Activated T-helper 1 cell treated with anti-CD3 and anti-CD28 coated beads, Interleukin-2, amount 50 U/mL, for 16 hours (primary cell): ENCODE measurements at regions not wholly inside any gene's neighbourhood (a gene's known extent, or its start where the extent isn't known, plus 50 kb on each side); places are given as distances from the start of the nearest gene placed in this dataset.
"Not testable (repeated sequence)": the region's sequence is repeated elsewhere in the genome, so short reads cannot be mapped to it uniquely, and the experiment has no call there.

ENCODE experiments used
- DNase-seq, 2 donors: peaks; one replicate each; pipeline ENCODE4 v3.0.0-alpha.2; 2020; ENCODE audit warnings: low read depth in 1 of 2, low spot score in 1 of 2

DNA sequence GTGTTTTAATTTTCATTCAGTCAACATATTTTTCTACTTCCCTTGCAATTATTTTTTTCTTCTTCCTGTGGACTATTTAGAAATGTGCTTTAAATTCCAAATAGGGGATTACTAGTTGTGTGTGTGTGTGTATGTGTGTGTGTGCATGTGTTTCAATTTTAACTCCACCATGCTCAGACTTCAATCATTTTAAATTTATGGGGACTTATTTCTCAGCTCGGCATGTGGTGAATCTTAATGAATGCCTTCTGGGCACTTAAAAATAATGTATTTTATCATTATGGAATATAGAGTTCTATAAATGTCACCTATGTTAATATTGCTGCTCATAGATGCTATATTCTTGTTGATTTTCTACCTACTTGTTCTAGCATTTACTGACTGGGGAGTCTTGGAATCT, 465.6 kb upstream of the PRKX start:
- DNase-seq, result no peak

DNA sequence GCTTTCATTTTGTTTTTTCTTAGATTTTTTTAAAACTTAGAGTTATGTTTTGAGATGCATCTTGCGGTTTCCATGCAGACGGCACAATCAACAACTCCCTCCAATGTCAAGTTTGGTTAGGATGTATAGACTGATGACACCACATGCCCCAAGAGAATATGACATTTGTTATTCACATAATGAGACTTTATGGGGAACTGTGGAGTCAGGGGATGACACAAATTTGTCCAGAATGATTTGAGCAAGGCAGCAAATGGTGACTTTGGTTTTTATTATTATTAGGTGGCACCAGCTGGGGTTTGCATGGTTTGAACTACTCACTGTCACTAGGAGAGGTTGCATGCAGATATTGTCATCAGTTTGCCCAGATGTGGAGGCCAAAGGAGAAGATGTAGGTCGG, 461.8 kb upstream of the PRKX start:
- no peak for DNase-seq

DNA sequence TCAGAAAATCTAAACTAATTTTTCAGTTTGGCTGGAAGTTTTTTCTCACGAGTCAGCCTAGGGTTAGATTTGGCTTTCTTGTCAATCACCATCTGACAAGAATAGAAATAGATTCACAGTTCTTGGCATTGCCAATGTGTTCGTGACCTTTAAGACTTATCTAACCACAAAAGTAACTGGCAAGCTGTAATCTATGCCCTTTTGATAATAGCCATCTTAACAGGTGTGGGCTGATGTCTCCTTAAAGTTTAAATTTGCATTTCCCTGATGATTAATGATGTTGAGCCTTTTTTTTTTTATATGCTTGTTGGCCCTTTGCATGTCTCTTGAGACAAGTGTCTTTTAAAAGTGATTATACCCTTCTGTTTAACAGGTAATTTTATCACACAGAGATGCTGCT, 460.3 kb upstream of the PRKX start:
- DNase-seq, result no peak

DNA sequence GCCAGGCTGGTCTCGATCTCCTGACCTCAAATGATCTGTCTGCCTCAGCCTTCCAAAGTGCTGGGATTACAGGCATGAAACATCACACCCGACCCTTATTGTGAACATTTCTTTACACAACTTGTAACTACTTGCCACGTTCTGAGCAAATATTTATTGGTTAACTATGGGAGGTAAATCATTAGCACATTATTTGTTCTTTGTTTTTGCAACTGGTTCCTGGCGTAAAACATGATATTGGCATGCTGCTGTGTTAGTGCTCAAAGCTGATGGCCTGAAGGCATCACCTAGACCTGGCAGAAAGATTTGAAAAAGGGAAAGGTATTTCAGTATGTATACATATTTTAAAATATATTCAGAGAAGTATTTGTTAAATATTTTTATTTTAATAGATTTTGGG, 438.3 kb upstream of the PRKX start:
- DNase-seq, result no peak

DNA sequence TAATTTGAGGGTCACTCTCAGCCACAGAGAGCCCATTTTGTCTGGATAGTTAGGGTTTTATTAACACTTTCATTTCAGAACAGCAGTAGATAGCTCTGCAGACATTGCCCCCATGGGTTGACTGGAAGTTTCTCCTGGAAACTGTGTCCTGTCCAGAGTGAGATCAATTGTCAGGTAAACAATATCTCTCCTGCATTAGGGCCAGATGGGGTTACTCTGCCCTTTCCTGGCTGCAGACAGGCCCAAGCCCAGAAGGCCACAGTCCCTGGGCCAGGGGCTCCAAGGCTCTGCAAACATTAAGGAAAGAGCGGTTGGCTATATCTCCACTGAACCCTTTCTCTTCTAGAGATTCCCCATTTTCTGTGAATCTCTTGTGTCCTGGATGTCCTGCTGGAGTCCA, 436.8 kb upstream of the PRKX start:
- DNase-seq, result no peak

DNA sequence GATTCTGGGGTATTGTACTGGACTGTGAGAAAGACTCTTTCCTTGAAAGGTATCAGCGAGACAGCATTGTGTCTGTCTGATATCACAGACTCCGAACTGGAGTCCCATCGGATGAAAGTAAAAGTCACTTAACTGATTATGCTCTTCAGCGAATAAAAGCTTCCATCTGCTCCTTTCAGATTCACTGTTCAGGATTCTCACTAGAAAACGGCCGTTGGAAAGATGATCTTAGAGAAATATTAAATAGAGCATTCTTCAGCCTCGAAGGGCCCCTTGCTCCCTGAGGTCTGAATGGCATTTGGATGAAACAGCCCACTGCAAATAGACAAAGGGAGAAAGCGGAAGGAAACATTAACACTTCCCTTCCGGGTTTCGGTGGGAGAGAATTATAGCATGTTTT, 416.2 kb upstream of the PRKX start:
- no peak for DNase-seq

DNA sequence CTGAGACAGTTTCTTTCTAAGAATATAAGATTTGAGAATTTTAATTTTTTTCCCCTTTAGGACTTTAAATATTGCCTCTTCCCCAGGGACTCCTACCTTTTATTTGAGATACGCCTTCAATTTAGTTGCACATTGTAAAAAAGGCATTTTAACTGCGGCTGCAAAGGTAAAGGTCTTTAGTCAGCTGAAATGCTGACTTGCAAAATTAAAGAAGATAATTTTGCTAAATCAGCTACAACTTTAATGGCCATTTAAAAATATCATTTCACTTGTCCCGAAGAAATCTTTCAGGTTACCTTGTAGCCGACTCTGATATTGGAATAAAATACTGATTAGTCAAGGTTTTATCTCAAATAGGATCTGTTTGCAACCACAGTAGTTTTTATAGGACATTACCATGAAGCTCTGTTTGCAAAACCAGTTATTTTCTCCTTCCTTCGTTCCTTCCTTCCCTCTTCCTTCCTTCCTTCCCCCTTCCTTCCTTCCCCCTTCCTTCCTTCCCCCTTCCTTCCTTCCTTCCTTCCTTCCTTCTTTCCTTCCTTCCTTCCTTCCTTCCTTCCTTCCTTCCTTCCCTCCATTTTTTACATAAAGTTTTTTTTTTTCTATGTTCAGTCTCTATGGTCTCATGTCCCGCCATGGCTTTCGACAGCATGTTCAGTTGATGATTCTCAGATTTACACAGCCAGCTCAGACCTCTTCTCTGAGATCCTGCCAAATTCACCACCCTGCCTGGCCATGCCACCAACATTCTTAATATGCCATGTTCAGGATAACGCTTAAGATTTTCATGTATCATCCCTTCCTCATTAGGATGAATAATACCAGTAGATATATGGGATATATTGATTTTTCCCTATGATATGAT, 405.4 kb upstream of the PRKX start:
- DNase-seq, result no peak

DNA sequence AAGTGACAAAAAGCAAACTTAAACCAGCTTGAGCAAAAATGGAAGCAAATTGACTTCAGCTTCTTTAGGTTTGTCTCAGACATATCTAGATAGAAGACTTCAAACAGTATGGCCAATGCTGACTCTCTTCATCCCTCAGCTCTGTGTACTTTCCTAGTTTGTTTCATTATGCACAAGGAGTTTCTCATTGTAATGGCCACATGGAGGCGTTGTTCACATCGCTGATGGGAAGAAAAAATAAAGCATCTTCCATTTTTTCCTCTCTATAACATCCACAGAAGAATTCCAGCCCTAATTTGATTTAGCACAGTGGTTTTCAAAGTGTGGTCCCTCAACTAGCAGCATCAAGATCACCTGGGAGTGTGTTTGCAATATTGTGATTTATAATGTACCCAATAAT, 397.5 kb upstream of the PRKX start:
- DNase-seq, result no peak

DNA sequence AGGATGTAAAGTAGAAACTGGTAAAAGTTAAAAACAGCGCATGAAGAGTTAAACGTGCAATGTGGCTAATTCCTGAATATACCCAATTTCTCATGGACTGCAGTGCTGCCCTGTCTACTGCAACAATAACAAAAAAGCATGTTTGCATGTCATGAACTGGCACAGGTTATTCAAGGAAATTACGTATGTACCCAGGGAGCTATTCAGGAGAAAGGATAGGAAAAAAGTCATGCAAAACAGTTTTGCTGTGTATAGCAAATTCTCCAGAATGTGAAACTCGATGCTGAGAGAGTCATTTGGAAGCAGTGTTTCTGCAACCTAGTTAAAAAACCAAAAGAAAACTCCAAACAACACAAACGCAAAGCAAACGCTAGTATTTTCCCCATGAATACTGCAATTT, 381.5 kb upstream of the PRKX start:
- no peak for DNase-seq

DNA sequence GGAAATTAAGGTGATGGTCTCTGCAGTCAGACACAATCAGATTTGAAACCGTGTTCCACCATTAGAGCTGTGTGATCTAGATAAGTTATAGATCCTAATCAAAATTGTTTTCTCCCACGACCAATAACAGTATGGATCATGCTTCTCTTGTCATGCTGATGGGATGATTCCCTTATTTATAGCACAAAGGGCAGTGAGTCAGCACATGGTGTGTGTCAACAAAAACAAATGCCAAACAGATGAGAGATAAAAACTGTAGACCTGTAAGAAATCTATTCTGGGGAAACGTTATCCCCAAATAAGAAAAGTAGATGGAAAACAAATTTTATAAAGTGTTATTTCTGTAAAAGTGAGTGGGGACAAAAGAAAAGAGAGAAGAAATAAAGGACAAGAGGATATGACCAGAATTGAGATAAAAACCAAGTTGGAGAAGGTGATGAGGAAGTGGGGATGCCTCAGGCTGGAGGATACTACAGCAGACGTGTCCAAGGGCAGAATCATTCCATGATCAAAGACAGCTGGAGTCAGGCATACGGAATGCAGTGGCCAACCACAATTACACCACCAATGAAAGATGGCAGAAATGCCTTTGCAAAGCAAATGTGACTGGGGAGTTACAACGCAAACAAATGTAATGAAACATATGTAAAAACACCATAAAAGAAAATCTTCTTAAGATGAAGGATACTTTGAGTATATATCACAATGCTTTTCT, 377.8 kb upstream of the PRKX start:
- DNase-seq, result no peak

DNA sequence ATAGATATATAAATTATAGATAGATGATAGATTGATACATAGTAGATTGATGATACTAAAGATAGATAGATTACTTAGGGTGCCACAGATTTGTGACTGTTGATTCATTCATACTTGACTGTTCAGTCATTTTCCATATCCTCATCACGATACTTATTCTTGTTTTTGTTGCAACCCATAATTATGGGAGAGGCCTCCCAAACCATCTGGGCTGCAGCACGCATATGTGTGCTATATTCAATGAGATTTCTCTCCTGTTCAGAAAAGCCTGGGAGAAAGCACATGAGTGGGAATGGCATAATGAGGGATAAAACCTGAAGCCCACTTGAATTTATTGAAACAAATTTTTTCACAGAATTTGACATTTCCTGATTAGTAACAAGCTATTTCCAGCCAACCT, 346.4 kb upstream of the PRKX start:
- DNase-seq, result no peak

DNA sequence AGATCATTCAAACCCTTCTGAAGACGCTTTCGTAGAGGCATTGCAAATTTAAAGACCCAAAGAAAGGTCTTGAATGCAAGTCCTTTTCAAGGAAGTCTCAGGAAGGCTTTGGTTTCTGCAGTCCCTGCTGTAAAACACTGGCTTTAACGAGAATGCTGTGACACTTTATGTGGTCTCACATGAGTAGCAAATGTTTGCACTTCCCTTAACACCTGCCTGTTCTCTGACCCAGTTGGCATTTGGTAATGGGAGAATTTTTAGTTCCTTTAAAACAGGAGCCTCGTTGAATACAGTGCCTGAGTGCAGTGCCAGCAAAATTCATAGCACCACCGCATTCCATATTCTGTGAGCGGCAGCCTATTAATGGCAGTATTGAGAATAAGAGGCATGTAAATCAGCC, 330.5 kb upstream of the PRKX start:
- DNase-seq, result no peak

DNA sequence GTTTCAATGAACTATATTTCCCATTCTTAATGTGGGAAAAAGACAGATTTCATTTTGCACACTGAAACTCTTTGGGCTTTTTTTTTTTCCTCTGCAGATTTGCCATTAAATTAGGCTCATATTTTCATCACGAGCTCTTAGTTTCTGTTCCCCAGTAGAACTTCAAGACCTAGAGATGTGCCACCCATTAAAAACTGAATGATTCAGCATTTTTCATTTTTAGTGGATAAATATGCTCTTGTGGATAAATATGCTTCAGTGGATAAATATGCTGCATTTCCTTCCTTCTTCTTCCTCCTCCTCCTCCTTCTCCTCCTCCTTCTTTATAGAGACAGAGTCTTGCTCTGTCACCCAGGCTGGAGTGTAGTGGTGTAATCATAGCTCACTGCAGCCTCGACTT, 322.4 kb upstream of the PRKX start:
- no peak for DNase-seq

DNA sequence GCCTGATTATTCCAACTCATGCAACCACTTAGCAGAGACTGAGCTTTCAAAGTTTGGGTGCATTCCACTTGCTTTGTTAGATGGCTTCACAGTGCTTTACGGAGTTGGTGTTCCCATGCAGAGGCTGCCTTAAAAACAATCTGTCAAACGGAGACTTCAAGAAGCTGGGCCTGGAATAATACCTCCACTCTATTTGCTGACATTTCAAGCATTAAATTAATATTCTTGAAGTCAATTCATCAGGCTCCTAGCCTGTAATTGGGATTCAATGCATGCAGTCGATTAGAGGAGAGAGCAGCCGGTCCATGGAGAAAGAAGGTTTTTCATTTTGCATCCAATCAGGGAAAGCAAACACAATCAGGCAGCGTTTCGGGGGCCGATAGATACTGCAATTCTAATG, 314.7 kb upstream of the PRKX start:
- no peak for DNase-seq

DNA sequence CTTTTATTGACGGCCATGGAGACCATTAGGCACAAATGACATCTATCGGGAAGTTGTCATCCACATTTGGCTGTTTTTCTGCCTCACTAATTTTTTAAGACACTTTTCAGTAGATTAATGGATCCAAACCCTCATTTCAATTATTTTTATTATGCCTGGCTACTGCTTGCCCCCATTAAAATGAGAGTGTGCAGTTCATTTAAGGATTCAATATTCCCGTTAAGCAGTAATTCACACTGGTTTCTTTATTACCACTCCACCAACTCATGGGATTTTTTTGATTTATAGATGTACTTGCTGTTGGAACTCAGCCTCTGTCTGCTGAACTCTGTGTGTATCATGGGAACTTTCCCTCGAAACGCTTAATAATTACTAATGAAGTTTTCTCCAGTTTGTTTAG, 291.8 kb upstream of the PRKX start:
- no peak for DNase-seq

DNA sequence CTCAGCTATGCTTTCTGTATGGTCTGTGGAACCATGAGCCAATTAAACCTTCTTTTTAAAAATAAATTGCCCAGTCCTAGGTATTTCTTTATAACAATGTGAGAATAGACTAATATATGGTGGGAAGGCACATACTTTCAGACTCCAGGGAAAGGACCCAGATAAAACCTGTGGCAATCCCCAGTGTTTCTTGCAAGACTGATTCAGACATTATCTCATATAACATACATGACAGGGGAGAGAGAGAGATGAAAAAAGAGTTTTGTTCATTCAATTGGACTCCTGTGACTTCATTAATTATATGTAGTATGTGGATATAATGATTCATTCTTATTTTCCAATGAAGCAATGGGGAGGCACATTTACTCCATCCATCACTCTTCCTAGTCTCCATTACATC, 291.4 kb upstream of the PRKX start:
- DNase-seq, result no peak

DNA sequence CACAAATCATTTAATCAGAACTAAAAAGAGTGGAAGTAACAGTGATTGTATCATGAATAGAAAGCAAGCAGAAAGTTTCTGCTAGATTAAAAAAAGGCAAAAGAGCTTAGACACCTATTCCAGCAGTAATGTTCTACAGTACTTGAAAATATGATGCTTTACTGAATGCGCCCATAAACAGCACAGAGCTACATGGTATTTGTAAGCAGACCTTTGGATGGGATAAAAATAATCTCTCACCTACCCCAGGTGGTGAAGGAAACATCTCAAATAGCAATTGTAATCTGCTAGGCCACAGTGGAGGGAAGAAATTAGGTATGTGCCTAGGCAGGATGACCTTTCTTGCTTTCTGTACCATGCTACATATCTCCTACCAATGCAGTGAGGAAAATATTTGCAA, 280.9 kb upstream of the PRKX start:
- DNase-seq, result no peak

DNA sequence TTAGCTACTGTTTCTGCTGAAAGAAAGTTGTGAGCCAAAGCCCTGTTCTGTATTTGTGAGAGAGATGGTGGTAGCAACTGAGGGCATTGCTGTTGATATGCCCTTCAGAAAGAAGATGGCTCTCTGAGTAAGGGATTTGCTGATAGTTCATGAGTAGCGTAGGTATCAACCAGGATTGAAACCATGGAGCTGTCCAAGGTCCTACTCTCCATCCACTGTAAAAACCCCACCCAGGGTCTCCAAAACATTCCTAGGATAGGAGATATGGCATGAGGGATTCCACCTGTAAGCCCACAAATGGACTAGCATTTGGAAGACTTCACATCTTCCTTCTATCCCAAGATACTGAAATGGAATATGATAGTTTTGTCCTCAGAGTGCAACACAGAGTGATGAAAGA, 277.1 kb upstream of the PRKX start:
- no peak for DNase-seq

DNA sequence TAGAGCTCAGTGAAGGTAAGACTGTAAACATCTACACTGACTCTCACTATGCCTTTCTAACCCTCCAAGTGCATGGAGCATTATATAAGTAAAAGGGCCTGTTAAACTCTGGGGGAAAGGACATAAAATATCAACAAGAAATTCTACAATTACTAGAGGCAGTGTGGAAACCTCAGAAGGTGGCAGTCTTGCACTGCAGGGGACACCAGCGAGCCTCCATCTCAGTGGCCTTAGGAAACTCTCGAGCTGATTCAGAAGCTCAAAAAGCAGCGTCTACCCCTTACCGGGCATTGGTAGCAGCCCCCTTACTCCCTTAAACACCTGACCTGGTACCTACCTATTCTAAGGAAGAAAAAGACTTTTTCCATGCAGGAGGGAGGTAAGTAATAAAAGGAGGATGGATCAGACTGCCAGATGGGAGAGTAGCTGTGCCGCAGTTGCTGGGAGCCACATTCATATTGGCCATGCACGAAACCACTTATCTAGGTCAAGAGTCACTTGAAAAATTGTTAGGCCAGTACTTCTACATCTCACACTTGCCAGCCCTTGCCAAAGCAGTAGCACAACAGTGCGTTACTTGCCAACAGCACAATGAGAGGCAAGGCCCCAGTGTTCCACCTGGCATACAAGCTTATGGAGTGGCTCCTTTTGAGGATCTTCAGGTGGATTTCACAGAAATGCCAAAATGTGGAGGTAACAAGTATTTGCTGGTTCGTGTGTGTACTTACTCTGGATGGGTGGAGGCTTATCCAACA, 258.8 kb upstream of the PRKX start:
- DNase-seq, result not testable (repeated sequence)

DNA sequence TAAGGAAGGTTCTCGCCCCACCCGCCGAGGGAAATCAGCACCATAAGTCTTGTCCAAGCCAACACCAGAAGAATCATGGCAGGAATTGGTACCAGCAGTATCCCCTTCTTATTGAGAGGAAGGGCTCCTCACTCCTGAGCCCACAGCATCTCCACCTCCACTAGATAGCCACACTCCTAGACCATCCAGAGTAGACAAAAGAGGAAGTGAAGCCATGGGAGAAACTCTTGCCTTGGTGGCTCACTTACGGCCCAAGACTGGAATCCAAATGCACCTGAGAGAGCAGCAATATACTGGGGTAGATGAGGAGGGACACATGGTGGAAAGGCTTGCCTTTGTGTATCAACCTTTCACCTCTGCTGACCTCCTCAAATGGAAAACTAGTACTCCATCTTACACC, 255.3 kb upstream of the PRKX start:
- no peak for DNase-seq

DNA sequence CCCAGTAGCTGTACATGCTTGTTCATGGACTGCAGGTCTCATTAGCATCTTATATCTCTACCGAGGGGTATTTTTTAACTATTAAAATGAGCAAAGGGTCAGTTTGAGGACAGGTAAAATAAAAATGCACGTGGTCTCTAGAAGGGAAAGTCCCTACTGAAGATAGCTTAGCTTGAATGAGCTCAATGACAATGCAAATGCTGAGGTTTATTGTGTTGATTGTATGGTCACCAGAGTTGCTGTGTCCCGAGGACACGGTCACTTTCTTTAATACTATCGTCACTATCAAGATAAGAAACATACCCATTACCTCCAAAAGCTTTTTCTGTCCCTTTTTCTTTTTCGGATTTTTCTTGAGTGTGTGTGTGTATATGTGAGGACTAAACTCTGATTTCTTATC, 250.5 kb upstream of the PRKX start:
- DNase-seq, result no peak
